Stimulated activated naive CD8-positive, alpha-beta T cell treated with anti-CD3 and anti-CD28 coated beads, Interleukin-15, amount 100 ng/mL, for 72 hours (primary cell): ENCODE measurements at regions not wholly inside any gene's neighbourhood (a gene's known extent, or its start where the extent isn't known, plus 50 kb on each side); places are given as distances from the start of the nearest gene placed in this dataset.
"Not testable (repeated sequence)": the region's sequence is repeated elsewhere in the genome, so short reads cannot be mapped to it uniquely, and the experiment has no call there.

ENCODE experiments used
- ATAC-seq: fragments of 150-1000 bp; cut with Tn5 transposase; 2 replicates; pipeline ENCODE4 v1.10.0; 2021; ENCODE audit warnings: mild to moderate bottlenecking, moderate library complexity
- DNase-seq, 2 donors: peaks; one replicate each; pipeline ENCODE4 v3.0.0; 2021 to 2022
- H3K27ac Mint-ChIP-seq, 2 donors: one replicate each; pipeline ENCODE4 v1.8.0; 2022; ENCODE audit warnings: mild to moderate bottlenecking in 2 of 2, mixed read lengths in 2 of 2, moderate library complexity in 2 of 2
- H3K27me3 Mint-ChIP-seq: one replicate; pipeline ENCODE4 v1.8.0; 2022; ENCODE audit warnings: mixed read lengths
- H3K4me1 Mint-ChIP-seq: one replicate; pipeline ENCODE4 v1.8.0; 2022; ENCODE audit warnings: mild to moderate bottlenecking, mixed read lengths
- H3K4me3 Mint-ChIP-seq, 2 donors: one replicate each; pipeline ENCODE4 v1.8.0; 2022; ENCODE audit warnings: mild to moderate bottlenecking in 2 of 2, mixed read lengths in 2 of 2, moderate library complexity in 1 of 2
- H3K9me3 Mint-ChIP-seq, 2 donors: one replicate each; pipeline ENCODE4 v1.8.0; 2022; ENCODE audit warnings: mixed read lengths in 2 of 2

GRCh38 chr3:187811585-187812250 is 66.5 kb upstream of the BCL6 start:
- DNase-seq (no peak), ATAC-seq (no peak)
- Mint-ChIP-seq H3K27me3 (peaks cover 5% of the 10 kb centered on the region), H3K9me3 (no peaks in the 10 kb centered on the region), H3K27ac (no peak overlapping the region), H3K4me3 (no peak overlapping the region), H3K4me1 (peaks cover 21% of the 10 kb centered on the region)

GRCh38 chr3:187812496-187812895 is 67.2 kb upstream of the BCL6 start:
- Mint-ChIP-seq H3K27me3 (peaks cover 7% of the 10 kb centered on the region), H3K9me3 (peaks cover 0 to 4% of the 10 kb centered on the region in 2 donors), H3K4me1 (peaks cover 14% of the 10 kb centered on the region), H3K27ac (no peak overlapping the region), H3K4me3 (no peak overlapping the region)
- no peak for DNase-seq
- ATAC-seq = no peak

GRCh38 chr3:187813198-187813597 is 67.9 kb upstream of the BCL6 start:
- no peak overlapping the region for H3K4me3 Mint-ChIP-seq
- H3K27me3 Mint-ChIP-seq = peaks cover 14% of the 10 kb centered on the region
- no peak for DNase-seq
- ATAC-seq = no peak
- peaks cover 0 to 11% of the 10 kb centered on the region in 2 donors for H3K9me3 Mint-ChIP-seq
- H3K4me1 Mint-ChIP-seq = peaks cover 12% of the 10 kb centered on the region
- no peak overlapping the region for H3K27ac Mint-ChIP-seq

GRCh38 chr3:187817766-187818165 is 72.5 kb upstream of the BCL6 start:
- peaks cover 17% of the 10 kb centered on the region for H3K27me3 Mint-ChIP-seq
- H3K27ac Mint-ChIP-seq = not testable (repeated sequence)

GRCh38 chr3:187821616-187822317 is 76.5 kb upstream of the BCL6 start:
- DNase-seq (no peak), ATAC-seq (peak; percentile 20)
- Mint-ChIP-seq H3K4me3 (no peak overlapping the region), H3K27ac (peak overlapping the region in 1 of 2 donors; percentile 59), H3K4me1 (peaks cover 23% of the 10 kb centered on the region), H3K27me3 (peaks cover 17% of the 10 kb centered on the region), H3K9me3 (peaks cover 12 to 28% of the 10 kb centered on the region in 2 donors)

More at GRCh38 chr3:187817766-187818165, 72.5 kb upstream of the BCL6 start:
- ATAC-seq, DNase-seq, H3K4me3 Mint-ChIP-seq: not testable (repeated sequence)
- peaks cover 3 to 21% of the 10 kb centered on the region in 2 donors for H3K9me3 Mint-ChIP-seq
- peaks cover 12% of the 10 kb centered on the region for H3K4me1 Mint-ChIP-seq

GRCh38 chr3:187822402-187822801 is 77.1 kb upstream of the BCL6 start:
- H3K4me3 Mint-ChIP-seq = no peak overlapping the region
- H3K9me3 Mint-ChIP-seq = peaks cover 12 to 25% of the 10 kb centered on the region in 2 donors
- H3K4me1 Mint-ChIP-seq = peaks cover 23% of the 10 kb centered on the region
- DNase-seq (peak in 1 of 2 donors; percentile 31), ATAC-seq (peak; percentile 92)
- peaks cover 16% of the 10 kb centered on the region for H3K27me3 Mint-ChIP-seq
- H3K27ac Mint-ChIP-seq = peak overlapping the region; percentile 48 to 71

GRCh38 chr3:187823746-187824145 is 78.5 kb upstream of the BCL6 start:
- Mint-ChIP-seq H3K9me3 (peaks cover 12% of the 10 kb centered on the region in 2 donors), H3K27ac (peak overlapping the region in 1 of 2 donors; percentile 80)

GRCh38 chr3:187827723-187828122 is 82.5 kb upstream of the BCL6 start:
- no peak for ATAC-seq
- H3K27ac Mint-ChIP-seq = no peak overlapping the region
- no peak overlapping the region for H3K4me3 Mint-ChIP-seq
- no peaks in the 10 kb centered on the region for H3K27me3 Mint-ChIP-seq
- peaks cover 7 to 13% of the 10 kb centered on the region in 2 donors for H3K9me3 Mint-ChIP-seq
- no peak for DNase-seq
- peaks cover 41% of the 10 kb centered on the region for H3K4me1 Mint-ChIP-seq

More at GRCh38 chr3:187823746-187824145, 78.5 kb upstream of the BCL6 start:
- Mint-ChIP-seq H3K4me3 (no peak overlapping the region), H3K4me1 (peaks cover 30% of the 10 kb centered on the region), H3K27me3 (peaks cover 2% of the 10 kb centered on the region)
- ATAC-seq (no peak), DNase-seq (no peak)

- DNase-seq (peak in 1 of 2 donors; percentile 37), ATAC-seq (peak; percentile 78)
- Mint-ChIP-seq H3K4me1 (peaks cover 39% of the 10 kb centered on the region), H3K4me3 (peak overlapping the region in 1 of 2 donors; percentile 7), H3K27ac (peak overlapping the region in 1 of 2 donors; percentile 79), H3K9me3 (peaks cover 0 to 7% of the 10 kb centered on the region in 2 donors), H3K27me3 (no peaks in the 10 kb centered on the region)
These were observed 83.5 kb upstream of the BCL6 start for GRCh38 chr3:187828579-187829452.

GRCh38 chr3:187830181-187830580 is 84.9 kb upstream of the BCL6 start:
- Mint-ChIP-seq H3K9me3 (peaks cover 4 to 8% of the 10 kb centered on the region in 2 donors), H3K4me1 (peaks cover 53% of the 10 kb centered on the region), H3K27me3 (no peaks in the 10 kb centered on the region), H3K4me3 (no peak overlapping the region), H3K27ac (peak overlapping the region in 1 of 2 donors; percentile 20)
- no peak for ATAC-seq
- no peak for DNase-seq

GRCh38 chr3:187831125-187832051 is 86.1 kb upstream of the BCL6 start:
- H3K4me3 Mint-ChIP-seq = no peak overlapping the region
- no peak for ATAC-seq

GRCh38 chr3:187832202-187832601 is 86.9 kb upstream of the BCL6 start:
- Mint-ChIP-seq H3K4me3 (no peak overlapping the region), H3K27me3 (no peaks in the 10 kb centered on the region), H3K9me3 (peaks cover 4 to 14% of the 10 kb centered on the region in 2 donors), H3K4me1 (peaks cover 64% of the 10 kb centered on the region), H3K27ac (peak overlapping the region in 1 of 2 donors; percentile 49)
- DNase-seq (no peak), ATAC-seq (no peak)

More at GRCh38 chr3:187831125-187832051, 86.1 kb upstream of the BCL6 start:
- Mint-ChIP-seq H3K27me3 (no peaks in the 10 kb centered on the region), H3K4me1 (peaks cover 64% of the 10 kb centered on the region), H3K9me3 (peaks cover 4 to 14% of the 10 kb centered on the region in 2 donors), H3K27ac (no peak overlapping the region)
- no peak for DNase-seq

GRCh38 chr3:187833375-187833774 is 88.1 kb upstream of the BCL6 start:
- ATAC-seq (no peak), DNase-seq (no peak)
- Mint-ChIP-seq H3K27ac (peak overlapping the region in 1 of 2 donors; percentile 72), H3K27me3 (no peaks in the 10 kb centered on the region), H3K9me3 (peaks cover 4 to 14% of the 10 kb centered on the region in 2 donors), H3K4me3 (no peak overlapping the region), H3K4me1 (peaks cover 60% of the 10 kb centered on the region)

- Mint-ChIP-seq H3K4me3 (peak overlapping the region; percentile 17 to 46), H3K9me3 (peaks cover 4 to 14% of the 10 kb centered on the region in 2 donors), H3K27me3 (no peaks in the 10 kb centered on the region), H3K4me1 (peaks cover 54% of the 10 kb centered on the region), H3K27ac (no peak overlapping the region)
- DNase-seq = peak in 1 of 2 donors; percentile 39
- ATAC-seq = peak; percentile 80
These were observed 88.7 kb upstream of the BCL6 start for GRCh38 chr3:187833799-187834578.
